CD4-positive, CD25-positive, alpha-beta regulatory T cell (primary cell): ENCODE measurements at regions not wholly inside any gene's neighbourhood (a gene's known extent, or its start where the extent isn't known, plus 50 kb on each side); places are given as distances from the start of the nearest gene placed in this dataset.

ENCODE experiments used
- ATAC-seq, 2 donors: fragments of 150-1000 bp; cut with Tn5 transposase; one replicate each; pipeline ENCODE4 v1.10.0; 2021; ENCODE audit warnings: low read depth in 2 of 2, moderate number of reproducible peaks in 2 of 2, moderate library complexity in 1 of 2
- DNase-seq, 3 donors: peaks; one replicate each; pipeline versions ENCODE4 v3.0.0 to v3.0.0-alpha.2; 2012 to 2022; ENCODE audit warnings: mixed read lengths in 1 of 3
- H3K27ac ChIP-seq: one replicate; pipeline ENCODE4 v1.7.0; 2013; ENCODE audit warnings: mild to moderate bottlenecking, low read length; ENCODE audit not compliant: insufficient read depth, poor library complexity, severe bottlenecking
- H3K27me3 ChIP-seq: one replicate; pipeline ENCODE4 v1.7.0; 2013; ENCODE audit warnings: low read length; ENCODE audit not compliant: control insufficient read depth, insufficient read depth
- H3K36me3 ChIP-seq: one replicate; pipeline ENCODE4 v1.7.0; 2013; ENCODE audit warnings: mild to moderate bottlenecking, low read length, moderate library complexity; ENCODE audit not compliant: control insufficient read depth, insufficient read depth
- H3K4me1 ChIP-seq: 2 replicates; pipeline ENCODE4 v1.7.0; 2013; ENCODE audit warnings: mild to moderate bottlenecking, low read length; ENCODE audit not compliant: insufficient read depth, control insufficient read depth, poor library complexity, severe bottlenecking
- H3K4me3 ChIP-seq: one replicate; pipeline ENCODE4 v1.7.0; 2013; ENCODE audit warnings: low read depth, mild to moderate bottlenecking, low read length, moderate library complexity
- H3K9me3 ChIP-seq, 2 experiments: 1 replicate in 1 of 2; 2 replicates in 1 of 2; pipeline ENCODE4 v1.7.0; 2013; ENCODE audit warnings: low read length in 2 of 2, mild to moderate bottlenecking in 1 of 2, moderate library complexity in 1 of 2; ENCODE audit not compliant: control insufficient read depth in 2 of 2
- H3K27ac Mint-ChIP-seq, 3 donors: one replicate each; pipeline ENCODE4 v1.8.0; 2020 to 2022; ENCODE audit warnings: mild to moderate bottlenecking in 3 of 3, mixed read lengths in 3 of 3, moderate library complexity in 2 of 3
- H3K27me3 Mint-ChIP-seq: one replicate; pipeline ENCODE4 v1.8.0; 2022; ENCODE audit warnings: mild to moderate bottlenecking, mixed read lengths
- H3K36me3 Mint-ChIP-seq: one replicate; pipeline ENCODE4 v1.8.0; 2020; ENCODE audit warnings: mixed read lengths
- H3K4me1 Mint-ChIP-seq, 4 donors: one replicate each; pipeline ENCODE4 v1.8.0; 2020 to 2022; ENCODE audit warnings: mixed read lengths in 4 of 4, mild to moderate bottlenecking in 1 of 4
- H3K4me3 Mint-ChIP-seq, 4 donors: one replicate each; pipeline ENCODE4 v1.8.0; 2020 to 2022; ENCODE audit warnings: mild to moderate bottlenecking in 4 of 4, mixed read lengths in 4 of 4, moderate library complexity in 3 of 4
- H3K9me3 Mint-ChIP-seq, 7 donors: one replicate each; pipeline ENCODE4 v1.8.0; 2020 to 2022; ENCODE audit warnings: mixed read lengths in 7 of 7, mild to moderate bottlenecking in 3 of 7, moderate library complexity in 2 of 7

GRCh38 chr13:80599765-80600164, 258.8 kb upstream of the SPRY2 start:
- H3K9me3 ChIP-seq, result no peaks in the 10 kb centered on the region
- ATAC-seq, result no peak
- H3K36me3 ChIP-seq, result no peaks in the 10 kb centered on the region
- no peak for DNase-seq
- H3K27me3 Mint-ChIP-seq, result no peaks in the 10 kb centered on the region
- H3K36me3 Mint-ChIP-seq, result no peaks in the 10 kb centered on the region
- no peak overlapping the region for H3K27ac ChIP-seq
- no peaks in the 10 kb centered on the region for H3K27me3 ChIP-seq
- no peak overlapping the region for H3K4me3 ChIP-seq
- no peak overlapping the region for H3K4me3 Mint-ChIP-seq
- H3K4me1 Mint-ChIP-seq, result no peaks in the 10 kb centered on the region
- H3K9me3 Mint-ChIP-seq, result peaks cover 0 to 22% (median 5%) of the 10 kb centered on the region in 7 donors
- no peaks in the 10 kb centered on the region for H3K4me1 ChIP-seq
- no peak overlapping the region for H3K27ac Mint-ChIP-seq

- Mint-ChIP-seq H3K27me3 (no peaks in the 10 kb centered on the region), H3K27ac (no peak overlapping the region), H3K9me3 (peaks cover 0 to 29% (median 8%) of the 10 kb centered on the region in 7 donors), H3K36me3 (no peaks in the 10 kb centered on the region), H3K4me1 (no peaks in the 10 kb centered on the region), H3K4me3 (no peak overlapping the region)
- ATAC-seq (no peak), DNase-seq (no peak)
- H3K36me3 ChIP-seq, result no peaks in the 10 kb centered on the region
- no peak overlapping the region for H3K27ac ChIP-seq
- no peak overlapping the region for H3K4me3 ChIP-seq
- H3K27me3 ChIP-seq, result no peaks in the 10 kb centered on the region
- H3K4me1 ChIP-seq, result no peaks in the 10 kb centered on the region
- no peaks in the 10 kb centered on the region for H3K9me3 ChIP-seq
Observed at GRCh38 chr13:80598189-80598588, 257.3 kb upstream of the SPRY2 start.

GRCh38 chr13:80591976-80592740, 251.2 kb upstream of the SPRY2 start:
- Histone ChIP-seq H3K27me3 (no peaks in the 10 kb centered on the region), H3K9me3 (peaks cover 0 to 5% of the 10 kb centered on the region in 2 experiments), H3K4me3 (no peak overlapping the region), H3K36me3 (no peaks in the 10 kb centered on the region), H3K4me1 (no peaks in the 10 kb centered on the region), H3K27ac (no peak overlapping the region)
- Mint-ChIP-seq H3K36me3 (no peaks in the 10 kb centered on the region), H3K27me3 (no peaks in the 10 kb centered on the region), H3K4me1 (no peaks in the 10 kb centered on the region), H3K27ac (no peak overlapping the region), H3K4me3 (no peak overlapping the region), H3K9me3 (peaks cover 3 to 15% (median 6%) of the 10 kb centered on the region in 7 donors)
- ATAC-seq (no peak), DNase-seq (no peak)

- Mint-ChIP-seq H3K4me1 (no peaks in the 10 kb centered on the region), H3K27ac (no peak overlapping the region), H3K36me3 (no peaks in the 10 kb centered on the region), H3K4me3 (no peak overlapping the region), H3K27me3 (no peaks in the 10 kb centered on the region), H3K9me3 (peaks cover 2 to 15% (median 6%) of the 10 kb centered on the region in 7 donors)
- DNase-seq (no peak), ATAC-seq (no peak)
- Histone ChIP-seq H3K4me1 (no peaks in the 10 kb centered on the region), H3K27me3 (no peaks in the 10 kb centered on the region), H3K4me3 (no peak overlapping the region), H3K9me3 (peaks cover 0 to 5% of the 10 kb centered on the region in 2 experiments), H3K27ac (no peak overlapping the region), H3K36me3 (no peaks in the 10 kb centered on the region)
Observed at GRCh38 chr13:80590551-80590950, 249.6 kb upstream of the SPRY2 start.

- no peak for DNase-seq
- Mint-ChIP-seq H3K4me3 (no peak overlapping the region), H3K27me3 (no peaks in the 10 kb centered on the region), H3K27ac (no peak overlapping the region), H3K36me3 (no peaks in the 10 kb centered on the region), H3K9me3 (peaks cover 4 to 18% (median 6%) of the 10 kb centered on the region in 7 donors), H3K4me1 (no peaks in the 10 kb centered on the region)
- no peak overlapping the region for H3K4me3 ChIP-seq
- H3K36me3 ChIP-seq, result no peaks in the 10 kb centered on the region
- no peaks in the 10 kb centered on the region for H3K27me3 ChIP-seq
- peaks cover 0 to 5% of the 10 kb centered on the region in 2 experiments for H3K9me3 ChIP-seq
- no peaks in the 10 kb centered on the region for H3K4me1 ChIP-seq
- ATAC-seq, result no peak
- H3K27ac ChIP-seq, result no peak overlapping the region
Observed at GRCh38 chr13:80586356-80586755, 245.4 kb upstream of the SPRY2 start.

GRCh38 chr13:80585531-80585930, 244.6 kb upstream of the SPRY2 start:
- H3K9me3 Mint-ChIP-seq, result peaks cover 4 to 23% (median 6%) of the 10 kb centered on the region in 7 donors
- Histone ChIP-seq H3K27ac (no peak overlapping the region), H3K36me3 (no peaks in the 10 kb centered on the region), H3K4me3 (no peak overlapping the region), H3K27me3 (no peaks in the 10 kb centered on the region), H3K9me3 (peaks cover 0 to 5% of the 10 kb centered on the region in 2 experiments), H3K4me1 (no peaks in the 10 kb centered on the region)
- H3K4me1 Mint-ChIP-seq, result no peaks in the 10 kb centered on the region
- DNase-seq (no peak), ATAC-seq (no peak)
- H3K27me3 Mint-ChIP-seq, result no peaks in the 10 kb centered on the region
- H3K36me3 Mint-ChIP-seq, result no peaks in the 10 kb centered on the region
- H3K27ac Mint-ChIP-seq, result no peak overlapping the region
- H3K4me3 Mint-ChIP-seq, result no peak overlapping the region

GRCh38 chr13:80584785-80585184, 243.9 kb upstream of the SPRY2 start:
- no peaks in the 10 kb centered on the region for H3K4me1 Mint-ChIP-seq
- Histone ChIP-seq H3K4me3 (no peak overlapping the region), H3K36me3 (no peaks in the 10 kb centered on the region), H3K27me3 (no peaks in the 10 kb centered on the region), H3K4me1 (no peaks in the 10 kb centered on the region), H3K9me3 (peaks cover 0 to 5% of the 10 kb centered on the region in 2 experiments), H3K27ac (no peak overlapping the region)
- H3K27ac Mint-ChIP-seq, result no peak overlapping the region
- ATAC-seq, result no peak
- no peaks in the 10 kb centered on the region for H3K36me3 Mint-ChIP-seq
- no peak overlapping the region for H3K4me3 Mint-ChIP-seq
- DNase-seq, result no peak
- H3K9me3 Mint-ChIP-seq, result peaks cover 4 to 23% (median 8%) of the 10 kb centered on the region in 7 donors
- no peaks in the 10 kb centered on the region for H3K27me3 Mint-ChIP-seq

- H3K27ac Mint-ChIP-seq, result no peak overlapping the region
- no peaks in the 10 kb centered on the region for H3K4me1 Mint-ChIP-seq
- H3K27me3 Mint-ChIP-seq, result no peaks in the 10 kb centered on the region
- H3K27ac ChIP-seq, result no peak overlapping the region
- no peaks in the 10 kb centered on the region for H3K36me3 Mint-ChIP-seq
- DNase-seq (no peak), ATAC-seq (no peak)
- no peak overlapping the region for H3K4me3 Mint-ChIP-seq
- H3K36me3 ChIP-seq, result no peaks in the 10 kb centered on the region
- H3K9me3 Mint-ChIP-seq, result peaks cover 4 to 23% (median 8%) of the 10 kb centered on the region in 7 donors
- H3K9me3 ChIP-seq, result peaks cover 0 to 5% of the 10 kb centered on the region in 2 experiments
- H3K27me3 ChIP-seq, result no peaks in the 10 kb centered on the region
- H3K4me1 ChIP-seq, result no peaks in the 10 kb centered on the region
- H3K4me3 ChIP-seq, result no peak overlapping the region
Observed at GRCh38 chr13:80584306-80584705, 243.4 kb upstream of the SPRY2 start.
